ENCODE measurements at regions not wholly inside any gene's neighbourhood (a gene's known extent, or its start where the extent isn't known, plus 50 kb on each side); places are given as distances from the start of the nearest gene placed in this dataset.

GRCh38 chr6:19034986-19035385, 647.8 kb downstream of the RNF144B start:
- no peak for TF ChIP-seq REST (IDR thresholded peaks at IDR 0.05; ENCODE audit: borderline replicate concordance)
- TF ChIP-seq CTCF (IDR thresholded peaks at IDR 0.05; ENCODE audit: poor library complexity, severe bottlenecking) = no peak
- no peak for TF ChIP-seq EZH2 (IDR thresholded peaks at IDR 0.05; ENCODE audit: borderline replicate concordance, insufficient read depth, low read length, poor library complexity, severe bottlenecking)
- no peak for TF ChIP-seq RAD21 (conservative IDR thresholded peaks at IDR 0.05)
- TF ChIP-seq MXI1 (conservative IDR thresholded peaks at IDR 0.05; ENCODE audit: poor library complexity, severe bottlenecking) = no peak
- no peak for TF ChIP-seq EP300 (conservative IDR thresholded peaks at IDR 0.05; ENCODE audit: poor library complexity, severe bottlenecking)
- no peak for TF ChIP-seq TAF1 (IDR thresholded peaks at IDR 0.05; ENCODE audit: low read depth)
- no peak for TF ChIP-seq POLR2AphosphoS5 (IDR thresholded peaks at IDR 0.05)
